Lung (tissue), 11 donors: ENCODE measurements at regions not wholly inside any gene's neighbourhood (a gene's known extent, or its start where the extent isn't known, plus 50 kb on each side); places are given as distances from the start of the nearest gene placed in this dataset.

Experiments used
- ATAC-seq: fragments of 200-7000 bp; cut with Tn5 transposase; one replicate; pipeline ENCODE4 v1.9.1; 2020; ENCODE audit warnings: moderate number of reproducible peaks; ENCODE audit not compliant: insufficient read depth, low FRiP score
- DNase-seq, 3 donors: peaks; one replicate each; pipeline ENCODE4 v3.0.0-alpha.2; 2013 to 2017
- H3K27ac ChIP-seq, 2 donors: one replicate each; pipeline ENCODE4 v1.5.1; 2013; ENCODE audit warnings: mild to moderate bottlenecking in 2 of 2, moderate library complexity in 2 of 2, control low read depth in 1 of 2, inconsistent platforms in 1 of 2, low read depth in 1 of 2, low read length in 1 of 2
- H3K27me3 ChIP-seq, 3 donors: one replicate each; pipeline ENCODE4 v1.5.1; 2013; ENCODE audit warnings: low read length in 2 of 3; ENCODE audit not compliant: control insufficient read depth in 3 of 3, insufficient read depth in 3 of 3
- H3K36me3 ChIP-seq, 4 donors: one replicate each; pipeline ENCODE4 v1.5.1; 2013; ENCODE audit warnings: low read length in 4 of 4, mild to moderate bottlenecking in 1 of 4, moderate library complexity in 1 of 4; ENCODE audit not compliant: control insufficient read depth in 4 of 4, insufficient read depth in 4 of 4
- H3K4me1 ChIP-seq, 5 donors: one replicate each; pipeline ENCODE4 v1.5.1; 2013; ENCODE audit warnings: low read length in 5 of 5, mild to moderate bottlenecking in 2 of 5, moderate library complexity in 1 of 5; ENCODE audit not compliant: control insufficient read depth in 5 of 5, insufficient read depth in 5 of 5
- H3K4me3 ChIP-seq: one replicate; pipeline ENCODE4 v1.5.1; 2013; ENCODE audit warnings: mild to moderate bottlenecking, control low read depth, moderate library complexity
- H3K9ac ChIP-seq, 2 donors: one replicate each; pipeline ENCODE4 v1.5.1; 2013; ENCODE audit warnings: low read length in 2 of 2, control low read depth in 1 of 2; ENCODE audit not compliant: insufficient read depth in 1 of 2
- H3K9me3 ChIP-seq, 4 donors: one replicate each; pipeline ENCODE4 v1.5.1; 2013; ENCODE audit warnings: low read length in 3 of 4, mild to moderate bottlenecking in 1 of 4, moderate library complexity in 1 of 4; ENCODE audit not compliant: control insufficient read depth in 4 of 4, insufficient read depth in 3 of 4
- WGBS, 2 donors: extraction: QIAGEN DNeasy Blood & Tissue Kit; methylation state at CpG; one replicate each; pipeline ENCODE4 v1.1.7; 2013; 5-methylcytosine and 5-hydroxymethylcytosine counted together
- TF ChIP-seq, protein P1 (sequence below): IDR thresholded peaks from 2 replicates; pipeline ENCODE4 v1.5.1; 2012; ENCODE audit warnings: mild to moderate bottlenecking; ENCODE audit errors: control extremely low read depth, extremely low read depth
- donor health status: control.
- donor health status: control.
- donor health status: Bipolar disorder and iron deficiency.
- donor health status: healthy.
- donor health status: DM: yes; HTN: yes; CAD: no.

DNA sequence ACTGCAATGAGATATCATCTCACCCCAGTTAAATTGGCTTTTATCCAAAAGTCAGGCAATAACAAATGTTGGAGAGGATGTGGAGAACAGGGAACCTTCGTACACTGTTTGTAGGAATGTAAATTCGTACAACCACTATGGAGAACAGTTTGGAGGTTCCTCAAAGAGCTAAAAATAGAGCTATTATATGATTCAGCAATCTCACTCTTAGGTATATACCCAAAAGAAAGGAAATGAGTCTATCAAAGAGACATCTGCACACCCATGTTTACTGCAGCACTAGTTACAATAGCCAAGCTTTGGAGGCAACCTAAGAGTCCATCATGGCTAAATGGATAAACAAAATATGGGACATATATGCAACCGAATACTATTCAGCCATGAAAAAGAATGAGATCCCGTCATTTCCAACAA, 68.0 kb upstream of the HES1 start:
- no peaks in the 10 kb centered on the region for H3K36me3 ChIP-seq
- H3K9ac ChIP-seq, result no peak overlapping the region
- H3K4me1 ChIP-seq, result peaks cover 0 to 19% (median 6%) of the 10 kb centered on the region in 5 donors
- H3K27ac ChIP-seq, result no peak overlapping the region
- no peak overlapping the region for H3K4me3 ChIP-seq
- TF ChIP-seq, protein P1, sequence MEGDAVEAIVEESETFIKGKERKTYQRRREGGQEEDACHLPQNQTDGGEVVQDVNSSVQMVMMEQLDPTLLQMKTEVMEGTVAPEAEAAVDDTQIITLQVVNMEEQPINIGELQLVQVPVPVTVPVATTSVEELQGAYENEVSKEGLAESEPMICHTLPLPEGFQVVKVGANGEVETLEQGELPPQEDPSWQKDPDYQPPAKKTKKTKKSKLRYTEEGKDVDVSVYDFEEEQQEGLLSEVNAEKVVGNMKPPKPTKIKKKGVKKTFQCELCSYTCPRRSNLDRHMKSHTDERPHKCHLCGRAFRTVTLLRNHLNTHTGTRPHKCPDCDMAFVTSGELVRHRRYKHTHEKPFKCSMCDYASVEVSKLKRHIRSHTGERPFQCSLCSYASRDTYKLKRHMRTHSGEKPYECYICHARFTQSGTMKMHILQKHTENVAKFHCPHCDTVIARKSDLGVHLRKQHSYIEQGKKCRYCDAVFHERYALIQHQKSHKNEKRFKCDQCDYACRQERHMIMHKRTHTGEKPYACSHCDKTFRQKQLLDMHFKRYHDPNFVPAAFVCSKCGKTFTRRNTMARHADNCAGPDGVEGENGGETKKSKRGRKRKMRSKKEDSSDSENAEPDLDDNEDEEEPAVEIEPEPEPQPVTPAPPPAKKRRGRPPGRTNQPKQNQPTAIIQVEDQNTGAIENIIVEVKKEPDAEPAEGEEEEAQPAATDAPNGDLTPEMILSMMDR, result no peak
- 50 to 54% methylated on average over 4 of the region's 4 CpGs for WGBS, 2 donors
- no peaks in the 10 kb centered on the region for H3K9me3 ChIP-seq
- ATAC-seq, result no peak
- H3K27me3 ChIP-seq, result no peaks in the 10 kb centered on the region
- DNase-seq, result no peak

DNA sequence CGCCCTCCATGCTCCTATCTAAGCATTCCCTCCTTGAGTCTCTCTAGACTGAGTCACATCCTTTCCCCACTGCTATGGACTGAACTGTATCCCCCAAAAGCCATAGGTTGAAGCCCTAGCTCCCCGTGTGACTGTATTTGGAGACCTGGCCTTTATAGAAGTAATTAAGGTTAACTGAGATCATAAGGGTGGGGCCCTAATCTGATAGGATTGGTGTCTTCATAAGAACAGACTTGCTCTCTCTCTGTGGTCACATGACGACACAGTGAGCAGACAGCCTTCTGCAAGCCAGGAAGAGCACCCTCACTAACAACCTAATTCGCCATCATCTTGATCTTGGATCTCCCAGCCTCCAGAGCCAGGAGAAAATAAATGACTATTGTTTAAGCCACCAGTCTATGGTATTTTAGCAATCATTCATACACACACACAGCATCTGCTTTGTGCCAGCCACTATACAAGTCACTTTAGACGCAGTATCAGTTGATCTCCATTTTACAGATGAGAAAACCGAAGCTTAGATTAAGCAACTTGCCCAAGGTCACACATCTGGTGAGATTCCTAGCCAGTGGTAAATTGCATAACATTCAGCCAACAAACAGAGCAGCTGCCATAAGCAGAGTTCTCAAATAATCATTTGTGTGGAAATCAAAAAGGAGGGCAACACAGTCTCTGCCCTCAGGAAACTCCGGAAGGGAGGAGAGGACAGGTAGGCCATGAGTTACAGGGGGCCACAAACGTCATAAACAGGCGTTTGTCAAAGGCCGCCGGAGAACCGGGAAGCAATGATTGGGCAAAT, 66.3 kb upstream of the HES1 start:
- Histone ChIP-seq H3K36me3 (no peaks in the 10 kb centered on the region), H3K27me3 (no peaks in the 10 kb centered on the region), H3K9me3 (no peaks in the 10 kb centered on the region), H3K9ac (no peak overlapping the region), H3K4me1 (peaks cover 0 to 19% (median 6%) of the 10 kb centered on the region in 5 donors), H3K4me3 (no peak overlapping the region), H3K27ac (no peak overlapping the region)
- no peak for DNase-seq
- ATAC-seq, result no peak
- WGBS, 2 donors, result 74 to 84% methylated on average over 12 of the region's 12 CpGs
- TF ChIP-seq, protein P1, result no peak

DNA sequence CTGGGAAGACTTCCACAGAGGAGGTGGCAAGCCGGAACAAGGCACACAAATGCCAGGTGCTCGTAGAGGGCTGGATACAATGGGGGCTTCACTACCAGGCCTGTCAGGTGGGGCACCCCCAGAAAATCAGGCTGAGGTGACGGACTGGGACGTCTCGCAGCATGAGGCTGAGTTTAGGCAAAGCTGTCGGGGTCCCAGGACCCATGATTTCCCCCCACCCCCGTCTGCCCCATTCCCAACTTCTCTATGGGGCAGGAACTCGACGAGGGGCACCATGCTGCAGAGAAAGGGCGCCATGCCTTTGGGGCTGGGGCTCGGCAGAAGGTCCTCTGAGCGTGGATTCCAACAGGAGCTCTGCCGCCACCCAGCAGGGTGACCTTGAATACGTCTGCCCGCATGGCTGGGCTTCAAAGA, 65.7 kb upstream of the HES1 start:
- Histone ChIP-seq H3K27me3 (no peaks in the 10 kb centered on the region), H3K9ac (no peak overlapping the region), H3K4me1 (peaks cover 0 to 19% (median 6%) of the 10 kb centered on the region in 5 donors), H3K27ac (peak overlapping the region in 1 of 2 donors; percentile 29), H3K36me3 (no peaks in the 10 kb centered on the region), H3K4me3 (no peak overlapping the region), H3K9me3 (no peaks in the 10 kb centered on the region)
- 64 to 69% methylated on average over 15 of the region's 15 CpGs for WGBS, 2 donors
- ATAC-seq (no peak), DNase-seq (no peak)
- TF ChIP-seq, protein P1, result no peak
